Lower leg skin (tissue), 3 donors: ENCODE measurements at regions not wholly inside any gene's neighbourhood (a gene's known extent, or its start where the extent isn't known, plus 50 kb on each side); places are given as distances from the start of the nearest gene placed in this dataset.

ENCODE experiments used
- CTCF ChIP-seq, 3 donors: fragments of 450-650 bp; IDR thresholded peaks; one replicate each; pipeline ENCODE4 v1.5.1; 2016; ENCODE audit warnings: antibody characterized with exemption in 3 of 3, mild to moderate bottlenecking in 3 of 3, moderate library complexity in 2 of 3
- POLR2A ChIP-seq, 2 donors: fragments of 450-650 bp; IDR thresholded peaks; one replicate each; pipeline ENCODE4 v1.6.1; 2016 to 2017; ENCODE audit warnings: antibody characterized with exemption in 2 of 2, mild to moderate bottlenecking in 1 of 2, moderate library complexity in 1 of 2

- TF ChIP-seq CTCF (IDR thresholded peaks at IDR 0.05), result no peak
- TF ChIP-seq POLR2A (IDR thresholded peaks at IDR 0.05), result no peak
These were observed 881.2 kb upstream of the EPHA7 start for GRCh38 chr6:94300424-94301144.
